ENCODE measurements at regions not wholly inside any gene's neighbourhood (a gene's known extent, or its start where the extent isn't known, plus 50 kb on each side); places are given as distances from the start of the nearest gene placed in this dataset.

GRCh38 chr15:70424937-70425411 is 327.3 kb upstream of the TLE3 start:
- TF ChIP-seq CTCF (conservative IDR thresholded peaks at IDR 0.05 in 1 of 2, IDR thresholded peaks at IDR 0.05 in 1 of 2; ENCODE audit: low read depth in 1 of 2, low read length in 2 of 2), result no peak
- no peak for TF ChIP-seq EZH2 (IDR thresholded peaks at IDR 0.05; ENCODE audit: low read length, missing control alignments)
